K562 (cell line): ENCODE measurements at regions not wholly inside any gene's neighbourhood (a gene's known extent, or its start where the extent isn't known, plus 50 kb on each side); places are given as distances from the start of the nearest gene placed in this dataset.
A peak's percentile ranks its signal among the peaks of the same experiment; 100 is the strongest.

ENCODE experiments used
- ATAC-seq: fragments of 200-7000 bp; cut with Tn5 transposase; 3 replicates; pipeline ENCODE4 v1.9.1; 2020; ENCODE audit warnings: moderate library complexity
- BruUV-seq: library from RNA; stranded (reverse); fragments of 400-500 nt; replicated peaks from 2 replicates; lab custom pipeline; 2021; lab: Mats Ljungman, UMichigan
- CTCF ChIA-PET: fragments of 300-600 bp; formaldehyde crosslinking; extraction: SDS; loops from one replicate; lab custom pipeline; 2021; ENCODE audit warnings: low intra/inter-chr PET ratio; lab: Yijun Ruan, JAX
- POLR2A ChIA-PET: fragments of 300-600, 350-650 bp; sonication (Branson Sonifier 250); formaldehyde crosslinking; extraction: SDS; loops from one replicate; lab custom pipeline; 2021; ENCODE audit warnings: antibody characterized with exemption, inconsistent platforms; lab: Yijun Ruan, JAX
- DNase-seq, 4 experiments: peaks; one replicate each; pipeline versions ENCODE4 v3.0.0 to v3.0.0-alpha.2; 2011 to 2018; ENCODE audit warnings: low spot score in 3 of 4, mixed read lengths in 3 of 4; ENCODE audit errors: extremely low read depth in 1 of 4
- FAIRE-seq: peaks from 2 replicates; lab custom pipeline; 2011; peaks lifted over from hg19 to GRCh38; lab: Jason Lieb, UNC
- H2AFZ ChIP-seq: 2 replicates; pipeline ENCODE4 v1.6.0; 2011; ENCODE audit warnings: low read depth, low read length, control low read depth, inconsistent platforms
- H3K27ac ChIP-seq: fragments of 200-600 bp; 3 replicates; pipeline ENCODE4 v1.8.0; 2011; ENCODE audit warnings: low read depth, mild to moderate bottlenecking, control low read depth, inconsistent platforms, low read length, moderate library complexity, mixed read lengths; ENCODE audit errors: extremely low read depth
- H3K27me3 ChIP-seq, 2 experiments: fragments of 300-600 bp in 1 of 2; 2 replicates in 1 of 2; 3 replicates in 1 of 2; pipeline versions ENCODE4 v1.6.0 to v1.8.0; 2011; ENCODE audit warnings: inconsistent platforms in 2 of 2, low read length in 2 of 2, mild to moderate bottlenecking in 1 of 2, mixed read lengths in 1 of 2, moderate library complexity in 1 of 2; ENCODE audit not compliant: control insufficient read depth in 2 of 2, insufficient read depth in 2 of 2
- H3K36me3 ChIP-seq: fragments of 300-600 bp; 3 replicates; pipeline ENCODE4 v1.8.0; 2011; ENCODE audit warnings: mild to moderate bottlenecking, low read length, inconsistent platforms; ENCODE audit not compliant: control insufficient read depth, insufficient read depth
- H3K4me1 ChIP-seq, 2 experiments: fragments of 200-600 bp in 1 of 2; replicated peaks in 1 of 2; 2 replicates in 1 of 2; 3 replicates in 1 of 2; pipeline versions ENCODE4 v1.5.1 to v1.8.0; 2011; ENCODE audit warnings: inconsistent platforms in 2 of 2, low read length in 2 of 2, mild to moderate bottlenecking in 1 of 2, mixed read lengths in 1 of 2, moderate library complexity in 1 of 2; ENCODE audit not compliant: control insufficient read depth in 2 of 2, insufficient read depth in 2 of 2
- H3K4me2 ChIP-seq: 2 replicates; pipeline ENCODE4 v1.6.1; 2011; ENCODE audit warnings: low read length, control low read depth, inconsistent platforms, mixed read lengths; ENCODE audit not compliant: insufficient read depth
- H3K4me3 ChIP-seq: fragments of 200-600 bp; sonication (generic), shearing (Covaris generic); 2 replicates; pipeline ENCODE4 v1.5.1; 2016; ENCODE audit warnings: control low read depth, inconsistent platforms
- H3K79me2 ChIP-seq: fragments of 200-600 bp; 3 replicates; pipeline ENCODE4 v1.8.0; 2011; ENCODE audit warnings: low read length, inconsistent platforms; ENCODE audit not compliant: control insufficient read depth, insufficient read depth
- H3K9ac ChIP-seq, 2 experiments: 2 replicates each; pipeline versions ENCODE4 v1.6.0 to v1.6.1; 2011; ENCODE audit warnings: low read depth in 2 of 2, low read length in 2 of 2, control low read depth in 1 of 2, inconsistent platforms in 1 of 2, mild to moderate bottlenecking in 1 of 2, mixed read lengths in 1 of 2; ENCODE audit not compliant: insufficient read depth in 1 of 2
- H3K9me1 ChIP-seq: one replicate; pipeline ENCODE4 v1.6.0; 2011; ENCODE audit warnings: inconsistent platforms, mild to moderate bottlenecking, low read length, moderate library complexity; ENCODE audit not compliant: control insufficient read depth, insufficient read depth
- H3K9me3 ChIP-seq: replicated peaks from 2 replicates; pipeline ENCODE4 v1.5.1; 2011; ENCODE audit warnings: low read depth, low read length, inconsistent platforms; ENCODE audit not compliant: control insufficient read depth, insufficient read depth
- H4K20me1 ChIP-seq: replicated peaks from 2 replicates; pipeline ENCODE4 v1.6.1; 2011; ENCODE audit warnings: low read length, inconsistent platforms, mixed read lengths; ENCODE audit not compliant: control insufficient read depth, insufficient read depth
- C11orf30 ChIP-seq: fragments of 450-650 bp; IDR thresholded peaks from 2 replicates; pipeline ENCODE4 v1.6.1; 2016; ENCODE audit warnings: low read depth, mild to moderate bottlenecking
- CHD1 ChIP-seq: fragments of 200-600 bp; sonication (generic); IDR thresholded peaks from one replicate; pipeline ENCODE4 v1.6.1; 2012; ENCODE audit warnings: mild to moderate bottlenecking, moderate library complexity, low read length, inconsistent platforms
- ILF3 ChIP-seq: fragments of 450-650 bp; IDR thresholded peaks from 2 replicates; pipeline ENCODE4 v1.6.1; 2018; ENCODE audit warnings: antibody characterized with exemption, mild to moderate bottlenecking, moderate library complexity, borderline replicate concordance
- MAFF ChIP-seq: IDR thresholded peaks from 2 replicates; pipeline ENCODE4 v1.6.1; 2012; ENCODE audit warnings: low read length, improper control_type of control experiment
- MAFG ChIP-seq: fragments of 450-650 bp; conservative IDR thresholded peaks from 2 replicates; pipeline ENCODE4 v1.6.1; 2016; ENCODE audit warnings: missing genetic modification characterization, missing compliant biosample characterization
- MAFK ChIP-seq: IDR thresholded peaks from 2 replicates; pipeline ENCODE4 v1.6.1; 2011; ENCODE audit warnings: low read length, improper control_type of control experiment
- PML ChIP-seq: IDR thresholded peaks from 2 replicates; pipeline ENCODE4 v1.6.1; 2012; ENCODE audit warnings: low read length, inconsistent platforms
- RNF2 ChIP-seq: sonication (generic); IDR thresholded peaks from 2 replicates; pipeline ENCODE4 v1.6.1; 2016
- SRSF3 ChIP-seq: fragments of 200-400 bp; formaldehyde crosslinking; IDR thresholded peaks from 2 replicates; pipeline ENCODE4 v1.6.1; 2016; ENCODE audit warnings: mild to moderate bottlenecking, low read length, moderate library complexity; ENCODE audit not compliant: insufficient read depth
- USF2 ChIP-seq: sonication (generic); formaldehyde crosslinking; IDR thresholded peaks from 2 replicates; pipeline ENCODE4 v1.5.0; 2020; ENCODE audit warnings: missing genetic modification reagents
- ZNF316 ChIP-seq: fragments of 450-650 bp; IDR thresholded peaks from 2 replicates; pipeline ENCODE4 v1.6.1; 2016
- WGBS: fragments of 100-300 bp; shearing (Covaris generic); methylation state at CpG from one replicate; pipeline ENCODE4 v1.1.6; 2016; ENCODE audit warnings: low coverage, mixed read lengths; ENCODE audit not compliant: insufficient coverage; ENCODE audit errors: missing lambda C conversion rate; 5-methylcytosine and 5-hydroxymethylcytosine counted together
- in situ Hi-C: fragments of 300-500 bp; cut with MboI; formaldehyde crosslinking; loops from 4 replicates; pipeline ENCODE4 v1.15.0; 2018; ENCODE audit warnings: inconsistent platforms, mixed read lengths
- intact Hi-C: fragments of 100-400 bp; cut with micrococcal nuclease; formaldehyde crosslinking; loops from 2 replicates; pipeline ENCODE4 v1.14.2; 2022
- TF ChIP-seq, protein P1 (sequence below), 2 experiments: fragments of 200-800 bp in 1 of 2; sonication (Bioruptor generic) in 1 of 2; sonication (generic) in 1 of 2; formaldehyde crosslinking in 1 of 2; IDR thresholded peaks in 1 of 2; conservative IDR thresholded peaks in 1 of 2; 2 replicates each; pipeline versions ENCODE4 v1.5.0 to v1.6.1; 2016 to 2020; ENCODE audit warnings: missing compliant biosample characterization in 1 of 2, missing genetic modification characterization in 1 of 2, missing genetic modification reagents in 1 of 2

GRCh38 chr14:81955123-81955522 lies 421.5 kb upstream of the SEL1L start:
- no peaks in the 10 kb centered on the region for H3K9me3 ChIP-seq
- H3K9ac ChIP-seq, result no peak overlapping the region
- H3K36me3 ChIP-seq, result no peaks in the 10 kb centered on the region
- H3K79me2 ChIP-seq, result no peaks in the 10 kb centered on the region
- no peak overlapping the region for H3K4me2 ChIP-seq
- DNase-seq (no peak), ATAC-seq (no peak), FAIRE-seq (no peak)
- in situ Hi-C loops (no loop called here), intact Hi-C loops (no loop called here)
- ChIA-PET POLR2A (no interaction called here), CTCF (no interaction called here)
- no CpG with 5 or more reads among the region's 1 CpG for WGBS
- no peaks in the 10 kb centered on the region for H3K4me1 ChIP-seq
- peak; percentile 56 for TF ChIP-seq MAFG
- no peak for TF ChIP-seq PML
- TF ChIP-seq MAFF, result peak; percentile 80
- TF ChIP-seq, protein P1, sequence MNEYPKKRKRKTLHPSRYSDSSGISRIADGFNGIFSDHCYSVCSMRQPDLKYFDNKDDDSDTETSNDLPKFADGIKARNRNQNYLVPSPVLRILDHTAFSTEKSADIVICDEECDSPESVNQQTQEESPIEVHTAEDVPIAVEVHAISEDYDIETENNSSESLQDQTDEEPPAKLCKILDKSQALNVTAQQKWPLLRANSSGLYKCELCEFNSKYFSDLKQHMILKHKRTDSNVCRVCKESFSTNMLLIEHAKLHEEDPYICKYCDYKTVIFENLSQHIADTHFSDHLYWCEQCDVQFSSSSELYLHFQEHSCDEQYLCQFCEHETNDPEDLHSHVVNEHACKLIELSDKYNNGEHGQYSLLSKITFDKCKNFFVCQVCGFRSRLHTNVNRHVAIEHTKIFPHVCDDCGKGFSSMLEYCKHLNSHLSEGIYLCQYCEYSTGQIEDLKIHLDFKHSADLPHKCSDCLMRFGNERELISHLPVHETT (CRISPR knock-in tag; conservative IDR thresholded peaks at IDR 0.05 in 1 of 2, IDR thresholded peaks at IDR 0.05 in 1 of 2), result no peak
- peak; percentile 52; the same call in 1 of the 2 replicates for TF ChIP-seq ZNF316
- no peak for TF ChIP-seq CHD1
- TF ChIP-seq MAFK, result peak; percentile 88
- no peak for TF ChIP-seq SRSF3
- no peak for TF ChIP-seq RNF2
- TF ChIP-seq C11orf30, result 0 out of 2 replicates have a peak, but pooled peaks have one; percentile 33
- no peak for TF ChIP-seq ILF3
- no peak for TF ChIP-seq USF2 (CRISPR knock-in tag)
- no peak overlapping the region for H3K27ac ChIP-seq
- H3K4me3 ChIP-seq, result no peak overlapping the region
- H2AFZ ChIP-seq, result no peak overlapping the region
- no peaks in the 10 kb centered on the region for H3K9me1 ChIP-seq
- no TSS peak for BruUV-seq
- H4K20me1 ChIP-seq, result no peaks in the 10 kb centered on the region
- H3K27me3 ChIP-seq, result no peaks in the 10 kb centered on the region
